IPS-NIHi11 (cell line): ENCODE measurements at regions not wholly inside any gene's neighbourhood (a gene's known extent, or its start where the extent isn't known, plus 50 kb on each side); places are given as distances from the start of the nearest gene placed in this dataset.
"Not testable (repeated sequence)": the region's sequence is repeated elsewhere in the genome, so short reads cannot be mapped to it uniquely, and the experiment has no call there.

Source experiments
- DNase-seq: peaks from one replicate; pipeline ENCODE4 v3.0.0; 2012; ENCODE audit warnings: mixed read lengths, low spot score

GRCh38 chrX:1903236-1903935 lies 288.5 kb downstream of the ASMT start:
- no peak for DNase-seq

GRCh38 chrX:1904663-1905218 lies 289.9 kb downstream of the ASMT start:
- no peak for DNase-seq

- no peak for DNase-seq
These were observed 291.2 kb downstream of the ASMT start for GRCh38 chrX:1906028-1906427.

GRCh38 chrX:1908996-1909395 lies 294.1 kb downstream of the ASMT start:
- DNase-seq = not testable (repeated sequence)

- DNase-seq = no peak
These were observed 294.8 kb downstream of the ASMT start for GRCh38 chrX:1909419-1910206.

- no peak for DNase-seq
These were observed 295.3 kb downstream of the ASMT start for GRCh38 chrX:1910207-1910470.

- DNase-seq = no peak
These were observed 296.7 kb downstream of the ASMT start for GRCh38 chrX:1911401-1912128.

GRCh38 chrX:1912193-1912592 lies 297.3 kb downstream of the ASMT start:
- no peak for DNase-seq

GRCh38 chrX:1914606-1915365 lies 299.9 kb downstream of the ASMT start:
- no peak for DNase-seq

GRCh38 chrX:1918780-1919179 lies 303.9 kb downstream of the ASMT start:
- no peak for DNase-seq

GRCh38 chrX:1925053-1925481 lies 310.2 kb downstream of the ASMT start:
- DNase-seq = peak; percentile 72

GRCh38 chrX:1928805-1929204 lies 313.9 kb downstream of the ASMT start:
- no peak for DNase-seq

- no peak for DNase-seq
These were observed 317.4 kb downstream of the ASMT start for GRCh38 chrX:1932231-1932630.

- DNase-seq = no peak
These were observed 319.1 kb downstream of the ASMT start for GRCh38 chrX:1933964-1934363.

- DNase-seq = no peak
These were observed 320.9 kb downstream of the ASMT start for GRCh38 chrX:1935805-1936204.

- DNase-seq = no peak
These were observed 323.3 kb downstream of the ASMT start for GRCh38 chrX:1938190-1938589.

GRCh38 chrX:1941321-1941720 lies 326.5 kb downstream of the ASMT start:
- DNase-seq = no peak

- no peak for DNase-seq
These were observed 331.0 kb downstream of the ASMT start for GRCh38 chrX:1945879-1946278.

- no peak for DNase-seq
These were observed 332.1 kb downstream of the ASMT start for GRCh38 chrX:1946974-1947373.
